T47D (cell line): ENCODE measurements at regions not wholly inside any gene's neighbourhood (a gene's known extent, or its start where the extent isn't known, plus 50 kb on each side); places are given as distances from the start of the nearest gene placed in this dataset.

ENCODE experiments used
- DNase-seq, 2 experiments: peaks; one replicate each; pipeline versions ENCODE4 v3.0.0 to v3.0.0-alpha.2; 2011 to 2012; ENCODE audit warnings: low read depth in 1 of 2, low spot score in 1 of 2
- JUND ChIP-seq: IDR thresholded peaks from 2 replicates; pipeline ENCODE4 v1.6.1; 2012; ENCODE audit warnings: low read depth
- in situ Hi-C: cut with HindIII; loops from 2 replicates; pipeline ENCODE4 v1.10.0; 2016; ENCODE audit warnings: low sequenced_read_pairs, low pct_unique_long_range_greater_than_20kb

- no peak for DNase-seq
- no peak for TF ChIP-seq JUND
- in situ Hi-C loops, result no loop called here
Observed at GRCh38 chrX:147800663-147801062, 111.1 kb upstream of the FMR1 start.

- in situ Hi-C loops, result no loop called here
- no peak for TF ChIP-seq JUND
- DNase-seq, result peak; percentile 1 to 33
Observed at GRCh38 chrX:147803948-147804347, 107.8 kb upstream of the FMR1 start.

GRCh38 chrX:147811803-147812202 lies 99.9 kb upstream of the FMR1 start:
- in situ Hi-C loops, result no loop called here
- TF ChIP-seq JUND, result no peak
- no peak for DNase-seq

- no peak for DNase-seq
- in situ Hi-C loops, result no loop called here
- no peak for TF ChIP-seq JUND
Observed at GRCh38 chrX:147827070-147827469, 84.6 kb upstream of the FMR1 start.

- in situ Hi-C loops, result no loop called here
- no peak for DNase-seq
Observed at GRCh38 chrX:147828719-147829118, 83.0 kb upstream of the FMR1 start.

GRCh38 chrX:147832707-147833348 lies 78.9 kb upstream of the FMR1 start:
- in situ Hi-C loops, result no loop called here
- no peak for DNase-seq
- TF ChIP-seq JUND, result no peak

More at GRCh38 chrX:147828719-147829118, 83.0 kb upstream of the FMR1 start:
- no peak for TF ChIP-seq JUND

GRCh38 chrX:147838465-147839131 lies 73.1 kb upstream of the FMR1 start:
- TF ChIP-seq JUND, result no peak

GRCh38 chrX:147846676-147847075 lies 65.0 kb upstream of the FMR1 start:
- in situ Hi-C loops, result no loop called here
- TF ChIP-seq JUND, result no peak
- no peak for DNase-seq

More at GRCh38 chrX:147838465-147839131, 73.1 kb upstream of the FMR1 start:
- in situ Hi-C loops, result no loop called here
- DNase-seq, result peak in 1 of 2 experiments; percentile 2

- DNase-seq, result peak in 1 of 2 experiments; percentile 41
- in situ Hi-C loops, result no loop called here
- TF ChIP-seq JUND, result no peak
Observed at GRCh38 chrX:147847999-147848398, 63.7 kb upstream of the FMR1 start.

GRCh38 chrX:147848543-147849443 lies 62.9 kb upstream of the FMR1 start:
- in situ Hi-C loops, result no loop called here
- no peak for DNase-seq
- TF ChIP-seq JUND, result no peak

GRCh38 chrX:147850875-147851274 lies 60.8 kb upstream of the FMR1 start:
- no peak for TF ChIP-seq JUND
- DNase-seq, result no peak
- in situ Hi-C loops, result no loop called here

GRCh38 chrX:147853701-147854100 lies 58.0 kb upstream of the FMR1 start:
- in situ Hi-C loops, result no loop called here
- no peak for TF ChIP-seq JUND
- peak in 1 of 2 experiments; percentile 5 for DNase-seq

GRCh38 chrX:147859666-147860065 lies 52.1 kb upstream of the FMR1 start:
- no peak for DNase-seq
- no peak for TF ChIP-seq JUND
- in situ Hi-C loops, result no loop called here
